HG02970 (cell line): ENCODE measurements at regions not wholly inside any gene's neighbourhood (a gene's known extent, or its start where the extent isn't known, plus 50 kb on each side); places are given as distances from the start of the nearest gene placed in this dataset.
"Not testable (repeated sequence)": the region's sequence is repeated elsewhere in the genome, so short reads cannot be mapped to it uniquely, and the experiment has no call there.

Experiments used
- ATAC-seq: cut with Tn5 transposase; IDR thresholded peaks from one replicate; pipeline ENCODE4 v1.9.1; 2021; ENCODE audit warnings: mild to moderate bottlenecking, moderate library complexity, moderate number of reproducible peaks; ENCODE audit not compliant: unreplicated experiment, low FRiP score

- ATAC-seq = no peak
These were observed 339.1 kb downstream of the SATB1 start for GRCh38 chr3:18086078-18086477.

- no peak for ATAC-seq
These were observed 339.7 kb downstream of the SATB1 start for GRCh38 chr3:18085429-18085828.

GRCh38 chr3:18083273-18083590 is 340.8 kb upstream of the TBC1D5 start:
- not testable (repeated sequence) for ATAC-seq

GRCh38 chr3:18082551-18083272 is 340.3 kb upstream of the TBC1D5 start:
- no peak for ATAC-seq

GRCh38 chr3:18080198-18080689 is 337.8 kb upstream of the TBC1D5 start:
- ATAC-seq = no peak

GRCh38 chr3:18079739-18080138 is 337.3 kb upstream of the TBC1D5 start:
- ATAC-seq = no peak

- ATAC-seq = no peak
These were observed 336.6 kb upstream of the TBC1D5 start for GRCh38 chr3:18079062-18079461.

- ATAC-seq = no peak
These were observed 334.9 kb upstream of the TBC1D5 start for GRCh38 chr3:18077128-18077840.

GRCh38 chr3:18076301-18076700 is 333.9 kb upstream of the TBC1D5 start:
- no peak for ATAC-seq

GRCh38 chr3:18075799-18076198 is 333.4 kb upstream of the TBC1D5 start:
- no peak for ATAC-seq

GRCh38 chr3:18071833-18072232 is 329.4 kb upstream of the TBC1D5 start:
- no peak for ATAC-seq

- no peak for ATAC-seq
These were observed 328.5 kb upstream of the TBC1D5 start for GRCh38 chr3:18070944-18071343.

GRCh38 chr3:18070231-18070630 is 327.8 kb upstream of the TBC1D5 start:
- no peak for ATAC-seq

GRCh38 chr3:18069568-18069967 is 327.1 kb upstream of the TBC1D5 start:
- ATAC-seq = no peak

- no peak for ATAC-seq
These were observed 324.6 kb upstream of the TBC1D5 start for GRCh38 chr3:18066899-18067582.

GRCh38 chr3:18064586-18064985 is 322.2 kb upstream of the TBC1D5 start:
- no peak for ATAC-seq

GRCh38 chr3:18062657-18063025 is 320.2 kb upstream of the TBC1D5 start:
- ATAC-seq = no peak

- no peak for ATAC-seq
These were observed 319.6 kb upstream of the TBC1D5 start for GRCh38 chr3:18061737-18062656.

- ATAC-seq = no peak
These were observed 316.2 kb upstream of the TBC1D5 start for GRCh38 chr3:18058666-18059065.

GRCh38 chr3:18057471-18058091 is 315.1 kb upstream of the TBC1D5 start:
- ATAC-seq = no peak
